IMR-90 (cell line): ENCODE measurements at regions not wholly inside any gene's neighbourhood (a gene's known extent, or its start where the extent isn't known, plus 50 kb on each side); places are given as distances from the start of the nearest gene placed in this dataset.

Experiments used
- ATAC-seq: fragments of 200-7000 bp; cut with Tn5 transposase; 2 replicates; pipeline ENCODE4 v1.9.1; 2020; ENCODE audit warnings: low read depth, mild to moderate bottlenecking, moderate library complexity
- BruUV-seq: library from RNA; stranded (reverse); fragments of 400-500 nt; replicated peaks from 2 replicates; lab custom pipeline; 2021; lab: Mats Ljungman, UMichigan
- CTCF ChIA-PET: fragments of 300-600 bp; formaldehyde crosslinking; extraction: SDS; loops from one replicate; lab custom pipeline; 2021; ENCODE audit warnings: antibody characterized with exemption; lab: Yijun Ruan, JAX
- POLR2A ChIA-PET: fragments of 300-600 bp; sonication (Branson Sonifier 250); formaldehyde crosslinking; loops from one replicate; lab custom pipeline; 2022; ENCODE audit warnings: antibody characterized with exemption; ENCODE audit not compliant: unreplicated experiment; lab: Charles Lee
- DNase-seq: peaks from one replicate; pipeline ENCODE4 v3.0.0; 2013
- H2AFZ ChIP-seq: replicated peaks from 2 replicates; pipeline ENCODE3; 2013; ENCODE audit warnings: low read length, mild to moderate bottlenecking; ENCODE audit not compliant: poor library complexity
- H2AK5ac ChIP-seq: 2 replicates; pipeline ENCODE4 v1.6.1; 2013; ENCODE audit warnings: low read depth, low read length, inconsistent platforms
- H2AK9ac ChIP-seq: replicated peaks from 2 replicates; pipeline ENCODE3; 2013; ENCODE audit warnings: mild to moderate bottlenecking, low read depth, low read length, moderate library complexity; ENCODE audit not compliant: poor library complexity
- H2BK120ac ChIP-seq: 2 replicates; pipeline ENCODE4 v1.6.1; 2013; ENCODE audit warnings: low read depth, low read length, inconsistent platforms
- H2BK15ac ChIP-seq: 3 replicates; pipeline ENCODE4 v1.6.1; 2013; ENCODE audit warnings: low read depth, low read length, inconsistent platforms
- H2BK20ac ChIP-seq: 2 replicates; pipeline ENCODE4 v1.6.1; 2013; ENCODE audit warnings: low read depth, mild to moderate bottlenecking, inconsistent platforms, low read length, moderate library complexity
- H2BK5ac ChIP-seq: 2 replicates; pipeline ENCODE4 v1.6.1; 2013; ENCODE audit warnings: mild to moderate bottlenecking, low read depth, low read length, inconsistent platforms; ENCODE audit not compliant: poor library complexity, severe bottlenecking
- H3K14ac ChIP-seq: replicated peaks from 2 replicates; pipeline ENCODE4 v1.6.1; 2013; ENCODE audit warnings: low read depth, low read length, inconsistent platforms
- H3K18ac ChIP-seq: 2 replicates; pipeline ENCODE4 v1.6.1; 2013; ENCODE audit warnings: low read depth, low read length, control low read depth
- H3K23ac ChIP-seq: 2 replicates; pipeline ENCODE4 v1.6.1; 2013; ENCODE audit warnings: low read depth, low read length, inconsistent platforms
- H3K27ac ChIP-seq: 2 replicates; pipeline ENCODE4 v1.5.1; 2013; ENCODE audit warnings: mild to moderate bottlenecking, control low read depth, low read length; ENCODE audit not compliant: insufficient read depth
- H3K27me3 ChIP-seq: 2 replicates; pipeline ENCODE4 v1.6.1; 2013; ENCODE audit warnings: low read length; ENCODE audit not compliant: control insufficient read depth, insufficient read depth
- H3K36me3 ChIP-seq: 2 replicates; pipeline ENCODE4 v1.6.1; 2013; ENCODE audit warnings: low read length, mixed read lengths; ENCODE audit not compliant: control insufficient read depth, insufficient read depth
- H3K4ac ChIP-seq: 2 replicates; pipeline ENCODE4 v1.6.1; 2013; ENCODE audit warnings: low read depth, low read length, inconsistent platforms
- H3K4me1 ChIP-seq: 2 replicates; pipeline ENCODE4 v1.6.1; 2013; ENCODE audit warnings: low read length, mixed read lengths; ENCODE audit not compliant: control insufficient read depth, insufficient read depth
- H3K4me2 ChIP-seq: 2 replicates; pipeline ENCODE4 v1.6.1; 2013; ENCODE audit warnings: low read depth, mild to moderate bottlenecking, control low read depth, low read length, moderate library complexity
- H3K4me3 ChIP-seq: 2 replicates; pipeline ENCODE4 v1.5.1; 2013; ENCODE audit warnings: low read depth, mild to moderate bottlenecking, control low read depth, low read length, moderate library complexity; ENCODE audit not compliant: insufficient read depth
- H3K56ac ChIP-seq: 2 replicates; pipeline ENCODE4 v1.6.1; 2013; ENCODE audit warnings: low read length, inconsistent platforms; ENCODE audit not compliant: insufficient read depth; ENCODE audit errors: extremely low read depth
- H3K79me1 ChIP-seq, 2 experiments: 2 replicates each; pipeline ENCODE4 v1.6.1; 2013; ENCODE audit warnings: low read length in 2 of 2, inconsistent platforms in 1 of 2, low read depth in 1 of 2
- H3K9ac ChIP-seq: 2 replicates; pipeline ENCODE4 v1.6.1; 2013; ENCODE audit warnings: low read depth, low read length, control low read depth
- H3K9me1 ChIP-seq: 2 replicates; pipeline ENCODE4 v1.6.1; 2013; ENCODE audit warnings: low read length, inconsistent platforms; ENCODE audit not compliant: insufficient read depth
- H3K9me3 ChIP-seq: 2 replicates; pipeline ENCODE4 v1.6.1; 2013; ENCODE audit warnings: low read length; ENCODE audit not compliant: control insufficient read depth, insufficient read depth
- H4K20me1 ChIP-seq: 2 replicates; pipeline ENCODE4 v1.6.1; 2013; ENCODE audit warnings: low read length, inconsistent platforms; ENCODE audit not compliant: insufficient read depth
- H4K5ac ChIP-seq: 2 replicates; pipeline ENCODE4 v1.6.1; 2013; ENCODE audit warnings: mild to moderate bottlenecking, low read depth, low read length, control low read depth
- H4K8ac ChIP-seq, 2 experiments: 2 replicates each; pipeline ENCODE4 v1.6.1; 2013; ENCODE audit warnings: low read depth in 2 of 2, low read length in 2 of 2, control low read depth in 1 of 2, inconsistent platforms in 1 of 2
- H4K91ac ChIP-seq: 2 replicates; pipeline ENCODE4 v1.6.1; 2013; ENCODE audit warnings: low read depth, low read length, inconsistent platforms; ENCODE audit not compliant: insufficient read depth
- BHLHE40 ChIP-seq: fragments of 150-350 bp; IDR thresholded peaks from 2 replicates; pipeline ENCODE4 v1.6.1; 2016; ENCODE audit warnings: mild to moderate bottlenecking, low read depth, low read length
- CEBPB ChIP-seq: IDR thresholded peaks from 2 replicates; pipeline ENCODE4 v1.6.1; 2012; ENCODE audit warnings: low read depth, low read length, improper control_type of control experiment
- CHD1 ChIP-seq: IDR thresholded peaks from 2 replicates; pipeline ENCODE4 v1.6.1; 2012; ENCODE audit warnings: low read depth, low read length, improper control_type of control experiment
- ELK1 ChIP-seq: fragments of 150-350 bp; IDR thresholded peaks from 2 replicates; pipeline ENCODE4 v1.6.1; 2016; ENCODE audit warnings: low read depth, mild to moderate bottlenecking, low read length, moderate library complexity, borderline replicate concordance
- FOS ChIP-seq: fragments of 150-350 bp; IDR thresholded peaks from 2 replicates; pipeline ENCODE4 v1.6.1; 2016; ENCODE audit warnings: low read depth, low read length
- MAFK ChIP-seq: IDR thresholded peaks from 2 replicates; pipeline ENCODE4 v1.6.1; 2012; ENCODE audit warnings: low read depth, low read length, improper control_type of control experiment
- MAZ ChIP-seq: IDR thresholded peaks from 2 replicates; pipeline ENCODE4 v1.6.1; 2012; ENCODE audit warnings: low read depth, mild to moderate bottlenecking, low read length, improper control_type of control experiment, moderate library complexity, borderline replicate concordance
- MXI1 ChIP-seq: IDR thresholded peaks from 2 replicates; pipeline ENCODE4 v1.6.1; 2012; ENCODE audit warnings: low read depth, mild to moderate bottlenecking, low read length, moderate library complexity, borderline replicate concordance
- NFE2L2 ChIP-seq: fragments of 150-350 bp; IDR thresholded peaks from 2 replicates; pipeline ENCODE4 v1.6.1; 2016; ENCODE audit warnings: low read depth, mild to moderate bottlenecking, low read length
- POLR2A ChIP-seq: IDR thresholded peaks from 2 replicates; pipeline ENCODE4 v1.6.1; 2012; ENCODE audit warnings: mild to moderate bottlenecking, low read depth, low read length
- RAD21 ChIP-seq: IDR thresholded peaks from 2 replicates; pipeline ENCODE4 v1.6.1; 2012; ENCODE audit warnings: low read length, improper control_type of control experiment
- RCOR1 ChIP-seq: IDR thresholded peaks from 2 replicates; pipeline ENCODE4 v1.6.1; 2012; ENCODE audit warnings: mild to moderate bottlenecking, low read length, improper control_type of control experiment; ENCODE audit not compliant: insufficient replicate concordance
- RFX5 ChIP-seq: IDR thresholded peaks from 2 replicates; pipeline ENCODE4 v1.8.0; 2012; ENCODE audit warnings: low read depth, mild to moderate bottlenecking, low read length, moderate library complexity
- SMC3 ChIP-seq: fragments of 150-350 bp; IDR thresholded peaks from 2 replicates; pipeline ENCODE4 v1.6.1; 2016; ENCODE audit warnings: low read depth, mild to moderate bottlenecking, antibody characterized with exemption, low read length, moderate library complexity
- USF2 ChIP-seq: fragments of 150-350 bp; IDR thresholded peaks from 2 replicates; pipeline ENCODE4 v1.6.1; 2017; ENCODE audit warnings: mild to moderate bottlenecking, antibody characterized with exemption, low read length, low read depth
- WGBS, 2 experiments: methylation state at CpG; one replicate each; pipeline versions ENCODE4 v1.1.5 to v1.1.7; 2013; ENCODE audit warnings: missing lambda C conversion rate in 2 of 2; ENCODE audit not compliant: insufficient read length in 1 of 2; ENCODE audit errors: extremely low coverage in 2 of 2; 5-methylcytosine and 5-hydroxymethylcytosine counted together
- dilution Hi-C: fragments of 300-500 bp; cut with HindIII; formaldehyde crosslinking; loops from one replicate; pipeline ENCODE4 v1.14.3; 2018; ENCODE audit warnings: low sequenced_read_pairs; ENCODE audit not compliant: unreplicated experiment
- in situ Hi-C: fragments of 300-500 bp; cut with MboI; formaldehyde crosslinking; loops from 3 replicates; pipeline ENCODE4 v1.14.3; 2019; ENCODE audit warnings: low sequenced_read_pairs, inconsistent platforms, mixed read lengths
- intact Hi-C: fragments of 100-400 bp; cut with micrococcal nuclease; formaldehyde crosslinking; loops from 2 replicates; pipeline ENCODE4 v1.10.0; 2022

- H3K4me3 ChIP-seq, result no peak overlapping the region
- H2BK5ac ChIP-seq, result no peak overlapping the region
- H3K56ac ChIP-seq, result no peak overlapping the region
- no peaks in the 10 kb centered on the region for H4K20me1 ChIP-seq
- TF ChIP-seq MAFK (no peak), ELK1 (no peak), FOS (no peak), NFE2L2 (no peak), MAZ (no peak), BHLHE40 (no peak), SMC3 (no peak), USF2 (no peak), RCOR1 (no peak), POLR2A (no peak), CEBPB (no peak), RAD21 (no peak), MXI1 (no peak), RFX5 (no peak), CHD1 (no peak)
- H3K4me2 ChIP-seq, result no peak overlapping the region
- no CpG with 5 or more reads among the region's 2 CpGs for WGBS, 2 experiments
- intact Hi-C loops, result no loop called here
- H3K9me3 ChIP-seq, result no peaks in the 10 kb centered on the region
- no peak overlapping the region for H2AFZ ChIP-seq
- H4K5ac ChIP-seq, result no peak overlapping the region
- no peak overlapping the region for H3K18ac ChIP-seq
- no peak overlapping the region for H2BK15ac ChIP-seq
- no peak overlapping the region for H3K4ac ChIP-seq
- no peak for ATAC-seq
- dilution Hi-C loops, result no loop called here
- no peak overlapping the region for H4K8ac ChIP-seq
- DNase-seq, result no peak
- ChIA-PET POLR2A (no interaction called here), CTCF (no interaction called here)
- BruUV-seq, result no TSS peak
- no peak overlapping the region for H3K14ac ChIP-seq
- no peaks in the 10 kb centered on the region for H3K9me1 ChIP-seq
- H3K23ac ChIP-seq, result no peak overlapping the region
- H3K4me1 ChIP-seq, result no peaks in the 10 kb centered on the region
- H2BK120ac ChIP-seq, result no peak overlapping the region
- no peak overlapping the region for H3K9ac ChIP-seq
- in situ Hi-C loops, result no loop called here
- H2AK9ac ChIP-seq, result no peak overlapping the region
- no peaks in the 10 kb centered on the region for H3K36me3 ChIP-seq
- no peaks in the 10 kb centered on the region for H3K79me1 ChIP-seq
- H4K91ac ChIP-seq, result no peak overlapping the region
- H2BK20ac ChIP-seq, result no peak overlapping the region
- no peak overlapping the region for H3K27ac ChIP-seq
- peaks cover 8% of the 10 kb centered on the region for H3K27me3 ChIP-seq
- H2AK5ac ChIP-seq, result no peak overlapping the region
Observed at GRCh38 chrX:110466790-110467189, 108.1 kb downstream of the RTL9 start.
